WTC11 (cell line): ENCODE measurements at regions not wholly inside any gene's neighbourhood (a gene's known extent, or its start where the extent isn't known, plus 50 kb on each side); places are given as distances from the start of the nearest gene placed in this dataset.

Experiments
- ATAC-seq: fragments of 200-7000 bp; cut with Tn5 transposase; 2 replicates; pipeline ENCODE4 v1.10.0; 2021; ENCODE audit warnings: mild to moderate bottlenecking, moderate library complexity
- CTCF ChIA-PET: fragments of 300-600 bp; sonication (Branson Sonifier 250); formaldehyde crosslinking; loops from one replicate; lab custom pipeline; 2021; ENCODE audit warnings: antibody characterized with exemption; lab: Charles Lee
- POLR2A ChIA-PET: fragments of 350-600 bp; sonication (Branson Sonifier 250); formaldehyde crosslinking; loops from one replicate; lab custom pipeline; 2021; ENCODE audit warnings: antibody characterized with exemption; lab: Charles Lee
- DNase-seq: peaks from one replicate; pipeline ENCODE4 v3.0.0; 2021; ENCODE audit warnings: low spot score
- H3K27ac Mint-ChIP-seq: 2 replicates; pipeline ENCODE4 v1.8.0; 2021; ENCODE audit warnings: mixed read lengths
- H3K27me3 Mint-ChIP-seq: 2 replicates; pipeline ENCODE4 v1.8.0; 2021; ENCODE audit warnings: low read depth, mild to moderate bottlenecking, moderate library complexity, mixed read lengths
- H3K36me3 Mint-ChIP-seq: 2 replicates; pipeline ENCODE4 v1.8.0; 2021; ENCODE audit warnings: mixed read lengths
- H3K4me1 Mint-ChIP-seq: 2 replicates; pipeline ENCODE4 v1.8.0; 2022; ENCODE audit warnings: mixed read lengths
- H3K4me3 Mint-ChIP-seq: 2 replicates; pipeline ENCODE4 v1.8.0; 2021; ENCODE audit warnings: mild to moderate bottlenecking, moderate library complexity, mixed read lengths
- H3K9me3 Mint-ChIP-seq: 2 replicates; pipeline ENCODE4 v1.8.0; 2021; ENCODE audit warnings: mixed read lengths
- ATF3 ChIP-seq: sonication (generic); formaldehyde crosslinking; conservative IDR thresholded peaks from 2 replicates; pipeline ENCODE4 v1.8.1; 2022; ENCODE audit warnings: mild to moderate bottlenecking, missing genetic modification reagents
- NFE2L1 ChIP-seq: sonication (generic); formaldehyde crosslinking; IDR thresholded peaks from 2 replicates; pipeline ENCODE4 v1.8.1; 2023; ENCODE audit warnings: missing genetic modification reagents
- OVOL2 ChIP-seq: fragments of 250-450 bp; sonication (Bioruptor Pico); IDR thresholded peaks from 2 replicates; pipeline ENCODE4 v1.9.0; 2021; ENCODE audit warnings: mild to moderate bottlenecking, borderline replicate concordance
- TP53 ChIP-seq: sonication (generic); formaldehyde crosslinking; IDR thresholded peaks from 2 replicates; pipeline ENCODE4 v1.8.1; 2023; ENCODE audit warnings: mild to moderate bottlenecking, missing genetic modification reagents
- ZMAT4 ChIP-seq: fragments of 250-450 bp; sonication (Bioruptor Pico); IDR thresholded peaks from 2 replicates; pipeline ENCODE4 v1.9.0; 2021; ENCODE audit warnings: mild to moderate bottlenecking
- ZNF317 ChIP-seq: sonication (generic); formaldehyde crosslinking; IDR thresholded peaks from 2 replicates; pipeline ENCODE4 v1.8.1; 2023; ENCODE audit warnings: low read depth, mild to moderate bottlenecking, moderate library complexity, missing genetic modification reagents, borderline replicate concordance
- ZNF425 ChIP-seq: fragments of 250-450 bp; sonication (Bioruptor Pico); conservative IDR thresholded peaks from 2 replicates; pipeline ENCODE4 v1.9.0; 2021; ENCODE audit warnings: mild to moderate bottlenecking
- TF ChIP-seq, protein P1 (sequence below): fragments of 250-450 bp; sonication (Bioruptor Pico); IDR thresholded peaks from 2 replicates; pipeline ENCODE4 v1.8.0; 2021; ENCODE audit warnings: mild to moderate bottlenecking
- TF ChIP-seq, protein P2 (sequence below): sonication (generic); formaldehyde crosslinking; IDR thresholded peaks from 2 replicates; pipeline ENCODE4 v1.8.0; 2022; ENCODE audit warnings: mild to moderate bottlenecking, missing genetic modification reagents
- TF ChIP-seq, protein P3 (sequence below): sonication (generic); formaldehyde crosslinking; IDR thresholded peaks from 2 replicates; pipeline ENCODE4 v1.8.0; 2022; ENCODE audit warnings: mild to moderate bottlenecking, missing genetic modification reagents
- TF ChIP-seq, protein P4 (sequence below): fragments of 250-450 bp; sonication (Bioruptor Pico); IDR thresholded peaks from 2 replicates; pipeline ENCODE4 v1.9.0; 2021; ENCODE audit warnings: mild to moderate bottlenecking
- TF ChIP-seq, protein P5 (sequence below): sonication (generic); formaldehyde crosslinking; IDR thresholded peaks from 2 replicates; pipeline ENCODE4 v1.8.1; 2022; ENCODE audit warnings: mild to moderate bottlenecking, moderate library complexity, missing genetic modification reagents

GRCh38 chr6:166742981-166743380, 115.9 kb upstream of the RPS6KA2 start (continued):
- no peak for TF ChIP-seq ZNF425 (CRISPR knock-in tag)
- no peak for TF ChIP-seq TP53

GRCh38 chr6:166739976-166740318, 112.9 kb upstream of the RPS6KA2 start:
- DNase-seq: no peak
- peaks cover 13% of the 10 kb centered on the region for H3K9me3 Mint-ChIP-seq
- H3K27ac Mint-ChIP-seq: no peak overlapping the region
- H3K4me3 Mint-ChIP-seq: no peak overlapping the region
- TF ChIP-seq, protein P1, sequence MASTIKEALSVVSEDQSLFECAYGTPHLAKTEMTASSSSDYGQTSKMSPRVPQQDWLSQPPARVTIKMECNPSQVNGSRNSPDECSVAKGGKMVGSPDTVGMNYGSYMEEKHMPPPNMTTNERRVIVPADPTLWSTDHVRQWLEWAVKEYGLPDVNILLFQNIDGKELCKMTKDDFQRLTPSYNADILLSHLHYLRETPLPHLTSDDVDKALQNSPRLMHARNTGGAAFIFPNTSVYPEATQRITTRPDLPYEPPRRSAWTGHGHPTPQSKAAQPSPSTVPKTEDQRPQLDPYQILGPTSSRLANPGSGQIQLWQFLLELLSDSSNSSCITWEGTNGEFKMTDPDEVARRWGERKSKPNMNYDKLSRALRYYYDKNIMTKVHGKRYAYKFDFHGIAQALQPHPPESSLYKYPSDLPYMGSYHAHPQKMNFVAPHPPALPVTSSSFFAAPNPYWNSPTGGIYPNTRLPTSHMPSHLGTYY: no peak
- TF ChIP-seq ZMAT4 (no peak), OVOL2 (CRISPR knock-in tag) (no peak), ZNF317 (CRISPR knock-in tag) (no peak), NFE2L1 (CRISPR knock-in tag) (no peak), ATF3 (no peak)
- TF ChIP-seq, protein P2, sequence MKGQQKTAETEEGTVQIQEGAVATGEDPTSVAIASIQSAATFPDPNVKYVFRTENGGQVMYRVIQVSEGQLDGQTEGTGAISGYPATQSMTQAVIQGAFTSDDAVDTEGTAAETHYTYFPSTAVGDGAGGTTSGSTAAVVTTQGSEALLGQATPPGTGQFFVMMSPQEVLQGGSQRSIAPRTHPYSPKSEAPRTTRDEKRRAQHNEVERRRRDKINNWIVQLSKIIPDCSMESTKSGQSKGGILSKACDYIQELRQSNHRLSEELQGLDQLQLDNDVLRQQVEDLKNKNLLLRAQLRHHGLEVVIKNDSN (CRISPR knock-in tag): no peak
- TF ChIP-seq, protein P3, sequence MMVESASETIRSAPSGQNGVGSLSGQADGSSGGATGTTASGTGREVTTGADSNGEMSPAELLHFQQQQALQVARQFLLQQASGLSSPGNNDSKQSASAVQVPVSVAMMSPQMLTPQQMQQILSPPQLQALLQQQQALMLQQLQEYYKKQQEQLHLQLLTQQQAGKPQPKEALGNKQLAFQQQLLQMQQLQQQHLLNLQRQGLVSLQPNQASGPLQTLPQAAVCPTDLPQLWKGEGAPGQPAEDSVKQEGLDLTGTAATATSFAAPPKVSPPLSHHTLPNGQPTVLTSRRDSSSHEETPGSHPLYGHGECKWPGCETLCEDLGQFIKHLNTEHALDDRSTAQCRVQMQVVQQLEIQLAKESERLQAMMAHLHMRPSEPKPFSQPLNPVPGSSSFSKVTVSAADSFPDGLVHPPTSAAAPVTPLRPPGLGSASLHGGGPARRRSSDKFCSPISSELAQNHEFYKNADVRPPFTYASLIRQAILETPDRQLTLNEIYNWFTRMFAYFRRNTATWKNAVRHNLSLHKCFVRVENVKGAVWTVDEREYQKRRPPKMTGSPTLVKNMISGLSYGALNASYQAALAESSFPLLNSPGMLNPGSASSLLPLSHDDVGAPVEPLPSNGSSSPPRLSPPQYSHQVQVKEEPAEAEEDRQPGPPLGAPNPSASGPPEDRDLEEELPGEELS (CRISPR knock-in tag): no peak
- TF ChIP-seq, protein P4, sequence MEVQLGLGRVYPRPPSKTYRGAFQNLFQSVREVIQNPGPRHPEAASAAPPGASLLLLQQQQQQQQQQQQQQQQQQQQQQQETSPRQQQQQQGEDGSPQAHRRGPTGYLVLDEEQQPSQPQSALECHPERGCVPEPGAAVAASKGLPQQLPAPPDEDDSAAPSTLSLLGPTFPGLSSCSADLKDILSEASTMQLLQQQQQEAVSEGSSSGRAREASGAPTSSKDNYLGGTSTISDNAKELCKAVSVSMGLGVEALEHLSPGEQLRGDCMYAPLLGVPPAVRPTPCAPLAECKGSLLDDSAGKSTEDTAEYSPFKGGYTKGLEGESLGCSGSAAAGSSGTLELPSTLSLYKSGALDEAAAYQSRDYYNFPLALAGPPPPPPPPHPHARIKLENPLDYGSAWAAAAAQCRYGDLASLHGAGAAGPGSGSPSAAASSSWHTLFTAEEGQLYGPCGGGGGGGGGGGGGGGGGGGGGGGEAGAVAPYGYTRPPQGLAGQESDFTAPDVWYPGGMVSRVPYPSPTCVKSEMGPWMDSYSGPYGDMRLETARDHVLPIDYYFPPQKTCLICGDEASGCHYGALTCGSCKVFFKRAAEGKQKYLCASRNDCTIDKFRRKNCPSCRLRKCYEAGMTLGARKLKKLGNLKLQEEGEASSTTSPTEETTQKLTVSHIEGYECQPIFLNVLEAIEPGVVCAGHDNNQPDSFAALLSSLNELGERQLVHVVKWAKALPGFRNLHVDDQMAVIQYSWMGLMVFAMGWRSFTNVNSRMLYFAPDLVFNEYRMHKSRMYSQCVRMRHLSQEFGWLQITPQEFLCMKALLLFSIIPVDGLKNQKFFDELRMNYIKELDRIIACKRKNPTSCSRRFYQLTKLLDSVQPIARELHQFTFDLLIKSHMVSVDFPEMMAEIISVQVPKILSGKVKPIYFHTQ: no peak
- TF ChIP-seq, protein P5, sequence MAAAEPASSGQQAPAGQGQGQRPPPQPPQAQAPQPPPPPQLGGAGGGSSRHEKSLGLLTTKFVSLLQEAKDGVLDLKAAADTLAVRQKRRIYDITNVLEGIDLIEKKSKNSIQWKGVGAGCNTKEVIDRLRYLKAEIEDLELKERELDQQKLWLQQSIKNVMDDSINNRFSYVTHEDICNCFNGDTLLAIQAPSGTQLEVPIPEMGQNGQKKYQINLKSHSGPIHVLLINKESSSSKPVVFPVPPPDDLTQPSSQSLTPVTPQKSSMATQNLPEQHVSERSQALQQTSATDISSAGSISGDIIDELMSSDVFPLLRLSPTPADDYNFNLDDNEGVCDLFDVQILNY (CRISPR knock-in tag): no peak
- TF ChIP-seq, all 79 proteins: peak for 0
- ChIA-PET CTCF (interaction anchor here (0.6 to 1.3 kb wide), 3 partner anchors 11 to 454 kb away, joined by 3 to 5 read pairs (median 3); no protein-coding TSS in a partner anchor), POLR2A (no interaction called here)
- no peak for ATAC-seq
- Mint-ChIP-seq H3K36me3 (peaks cover 7% of the 10 kb centered on the region), H3K4me1 (peaks cover 17% of the 10 kb centered on the region), H3K27me3 (no peaks in the 10 kb centered on the region)
